NCI-H146 treated with DMSO at 0.1 percent for 48 hours (cell line): ENCODE measurements at regions not wholly inside any gene's neighbourhood (a gene's known extent, or its start where the extent isn't known, plus 50 kb on each side); places are given as distances from the start of the nearest gene placed in this dataset.

Experiments used
- DNase-seq: peaks from one replicate; lab custom pipeline; 2025; ENCODE audit not compliant: unreplicated experiment; lab: John Stamatoyannopoulos, UW

DNA sequence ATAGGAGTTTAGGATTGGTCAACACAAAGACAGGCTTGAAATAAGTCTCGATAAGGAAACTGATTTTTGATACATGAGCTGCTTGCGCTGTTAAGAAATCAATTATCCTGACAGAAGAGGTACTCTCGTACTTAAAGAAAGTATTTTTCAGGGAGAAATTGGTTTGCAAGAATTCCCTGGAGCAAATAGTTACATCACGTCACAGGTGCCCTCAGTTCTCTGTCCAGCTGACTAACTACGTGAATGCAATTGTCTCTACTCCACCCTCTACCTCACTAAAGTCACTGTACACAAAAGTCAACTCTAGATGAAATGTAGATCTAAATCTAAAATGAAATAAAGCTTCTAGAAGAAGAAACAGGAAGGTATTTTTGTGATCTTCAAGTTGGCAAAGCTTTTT, 130.6 kb upstream of the KCNJ16 start:
- DNase-seq = no peak

GRCh38 chr17:69945698-69946185, 129.3 kb upstream of the KCNJ16 start:
- DNase-seq = no peak

GRCh38 chr17:69947027-69947759, 127.8 kb upstream of the KCNJ16 start:
- no peak for DNase-seq

- no peak for DNase-seq
These were observed 126.6 kb upstream of the KCNJ16 start for GRCh38 chr17:69948406-69948805.

DNA sequence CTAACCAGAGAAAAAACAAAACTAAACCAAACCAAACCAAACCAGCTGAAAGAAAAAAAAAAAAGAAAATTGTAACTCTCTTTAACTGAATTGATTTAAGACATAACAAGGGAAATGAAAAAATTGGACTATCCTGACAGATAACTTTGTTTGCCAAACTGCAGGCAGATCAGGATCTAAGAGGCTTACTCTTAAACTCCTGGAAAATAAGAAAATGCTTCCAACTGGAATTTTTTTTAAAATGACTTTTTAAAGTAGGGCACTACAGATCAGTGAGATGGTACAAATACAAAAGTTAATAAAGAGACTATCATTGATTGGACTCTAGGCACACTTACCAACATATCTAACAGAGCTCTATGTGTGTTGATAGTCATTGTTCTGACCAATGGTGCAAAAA, 125.5 kb upstream of the KCNJ16 start:
- DNase-seq = no peak

DNA sequence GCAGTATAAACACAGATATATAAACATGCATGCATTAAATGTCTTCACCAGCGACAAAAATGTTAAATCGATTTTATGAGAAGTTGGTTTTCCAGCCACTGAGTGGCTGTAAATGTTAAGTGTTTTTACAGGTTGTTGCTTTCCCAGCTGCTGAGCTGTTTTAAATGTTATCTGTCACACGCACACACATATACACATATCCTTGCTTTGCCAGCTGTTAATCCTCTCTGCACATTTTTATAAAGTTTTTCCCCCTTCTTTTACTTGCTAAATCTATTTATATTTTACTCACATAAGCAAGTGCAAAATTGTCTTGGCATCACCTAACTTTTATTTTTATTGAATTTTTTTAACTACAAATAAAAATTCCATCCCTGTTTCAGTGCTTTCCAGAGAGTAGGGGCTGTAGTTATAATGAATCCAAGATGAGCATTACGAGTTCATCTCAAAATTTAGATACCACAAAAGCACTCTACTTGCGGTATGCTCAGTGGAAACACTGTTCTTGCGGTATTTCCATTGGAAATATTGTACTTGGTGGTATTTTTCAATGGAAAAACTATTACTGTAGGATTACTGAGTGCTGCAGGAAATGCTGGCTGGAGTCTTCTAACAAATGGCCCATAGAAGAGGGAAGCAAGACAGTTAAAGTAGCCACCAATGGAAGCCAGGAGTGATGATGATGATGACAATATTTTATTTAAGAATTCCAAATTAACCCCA, 124.9 kb upstream of the KCNJ16 start:
- DNase-seq = no peak

- no peak for DNase-seq
These were observed 124.2 kb upstream of the KCNJ16 start for GRCh38 chr17:69950701-69951418.

DNA sequence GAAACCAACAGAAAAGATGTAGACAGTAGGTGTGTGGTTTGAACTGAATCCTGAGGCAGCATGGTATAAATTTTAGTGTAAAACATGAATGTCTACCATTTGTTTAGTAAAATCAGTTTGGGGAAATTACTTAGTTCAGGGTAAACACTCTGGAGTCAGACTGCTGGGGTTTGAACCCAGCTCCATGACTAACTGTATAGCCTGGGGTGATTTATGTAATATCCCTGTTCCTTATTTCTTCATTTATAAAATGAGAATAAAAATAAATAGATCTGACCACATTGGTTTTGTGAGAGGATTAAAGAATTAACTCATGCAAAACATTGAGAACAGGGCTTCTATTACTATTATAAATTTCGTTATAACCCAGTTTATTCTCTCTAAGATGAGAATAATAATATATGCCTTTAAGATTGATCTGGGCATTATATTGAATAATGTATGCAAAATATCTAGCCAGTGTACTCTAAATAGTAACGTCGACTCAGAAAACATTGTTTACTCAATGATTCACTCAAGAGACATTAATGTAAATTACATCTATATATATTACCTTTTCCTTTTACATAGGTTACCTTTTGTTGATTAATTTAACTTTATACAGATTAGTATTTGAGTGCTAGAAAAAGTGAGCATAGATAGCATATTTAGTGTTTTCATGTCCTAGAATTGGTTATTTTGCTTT, 120.6 kb upstream of the KCNJ16 start:
- DNase-seq = no peak

GRCh38 chr17:69958063-69958462, 117.0 kb upstream of the KCNJ16 start:
- DNase-seq = no peak

DNA sequence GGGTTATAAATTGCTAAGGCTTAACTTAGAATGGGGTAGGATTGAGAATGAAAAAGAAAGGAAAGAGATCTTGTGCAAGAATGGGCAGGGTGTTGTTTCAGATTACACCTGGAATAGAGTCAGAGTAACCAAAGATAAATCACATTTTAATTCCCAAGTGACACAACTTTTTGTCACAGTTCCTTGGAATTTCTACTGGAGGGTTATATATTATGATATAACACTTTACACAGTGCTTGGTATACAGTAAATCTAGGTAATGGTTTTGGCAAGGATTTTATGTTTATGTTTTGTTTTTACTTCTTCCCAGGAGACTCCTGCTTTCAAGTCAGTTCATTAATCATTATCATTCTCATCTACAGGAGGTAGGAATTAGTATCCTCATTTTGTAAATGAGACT, 115.7 kb upstream of the KCNJ16 start:
- no peak for DNase-seq

DNA sequence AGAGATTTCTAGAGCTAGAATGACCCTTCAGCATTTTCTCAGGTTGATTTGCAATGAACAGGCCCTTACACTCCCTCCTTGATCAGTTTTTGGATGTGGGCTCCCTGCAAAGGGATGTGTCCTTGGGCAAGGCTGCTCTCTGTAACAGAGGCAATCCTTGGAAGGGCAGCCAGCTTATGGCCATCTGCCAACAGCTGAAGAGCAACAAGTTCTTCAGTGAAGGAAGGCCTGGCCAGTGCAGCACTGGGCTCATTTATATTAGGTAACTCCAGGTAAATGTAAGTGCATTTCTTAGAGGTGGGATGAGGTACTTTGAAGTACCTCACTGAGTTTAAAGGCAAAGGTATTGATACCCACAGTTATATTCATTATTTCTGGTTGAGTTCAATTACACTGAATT, 114.3 kb upstream of the KCNJ16 start:
- DNase-seq = no peak

DNA sequence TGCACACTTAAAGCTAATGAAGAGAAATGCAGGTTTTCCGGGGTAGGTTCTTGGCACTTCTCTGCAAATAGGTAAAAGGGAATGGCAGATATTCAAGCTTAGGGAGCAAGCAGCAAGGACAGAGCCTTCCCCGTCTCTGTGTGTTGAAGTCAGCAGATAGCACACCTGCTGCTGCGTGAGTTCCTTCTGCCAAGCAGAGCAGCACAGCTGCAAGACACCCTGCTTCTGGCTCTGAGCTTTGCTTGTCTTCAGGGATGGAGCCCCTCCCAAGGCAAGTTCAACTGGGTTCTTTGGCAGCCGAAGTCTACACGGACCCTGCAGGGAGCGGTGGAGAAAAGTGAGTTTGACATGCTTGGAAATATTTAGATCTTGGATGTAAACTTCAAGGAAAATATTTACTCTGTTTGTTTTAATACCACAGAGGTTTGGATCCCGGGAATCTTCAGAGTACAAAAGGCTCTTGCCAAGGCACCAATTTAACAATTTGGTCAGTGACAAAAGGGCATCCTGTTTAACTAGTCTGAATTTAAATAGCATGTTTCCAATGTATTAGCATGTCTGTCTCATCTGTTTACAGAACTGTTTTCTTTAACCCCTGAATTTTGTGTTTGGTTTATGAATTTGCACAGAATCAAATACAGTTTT, 113.4 kb upstream of the KCNJ16 start:
- no peak for DNase-seq

DNA sequence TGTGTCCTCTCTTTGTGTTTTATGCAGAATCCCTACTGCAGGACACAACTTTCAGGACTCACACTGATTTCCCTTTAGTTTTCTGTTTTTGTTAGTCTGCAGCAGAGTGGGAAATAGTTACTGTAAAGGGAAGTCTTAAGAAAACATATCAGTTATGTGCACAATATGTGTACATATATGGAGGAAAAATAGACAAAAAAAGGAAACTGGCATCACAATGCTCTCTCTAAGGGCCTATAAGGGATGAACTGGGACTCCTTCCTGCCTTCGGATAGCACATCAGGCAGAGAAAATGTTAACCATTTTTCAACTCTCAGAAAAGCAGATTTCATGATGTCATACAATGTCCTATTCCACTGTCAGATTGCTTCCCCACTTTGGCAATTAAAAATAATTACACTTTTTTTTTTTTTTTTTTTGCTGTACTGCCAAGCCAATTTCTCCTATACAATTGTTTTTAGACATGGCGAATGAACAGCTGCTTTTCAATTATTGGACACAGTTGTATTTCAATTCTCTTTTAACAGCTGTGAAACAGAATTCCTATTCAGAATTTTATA, 112.5 kb upstream of the KCNJ16 start:
- DNase-seq = no peak

- DNase-seq = no peak
These were observed 107.1 kb upstream of the KCNJ16 start for GRCh38 chr17:69967910-69968411.

DNA sequence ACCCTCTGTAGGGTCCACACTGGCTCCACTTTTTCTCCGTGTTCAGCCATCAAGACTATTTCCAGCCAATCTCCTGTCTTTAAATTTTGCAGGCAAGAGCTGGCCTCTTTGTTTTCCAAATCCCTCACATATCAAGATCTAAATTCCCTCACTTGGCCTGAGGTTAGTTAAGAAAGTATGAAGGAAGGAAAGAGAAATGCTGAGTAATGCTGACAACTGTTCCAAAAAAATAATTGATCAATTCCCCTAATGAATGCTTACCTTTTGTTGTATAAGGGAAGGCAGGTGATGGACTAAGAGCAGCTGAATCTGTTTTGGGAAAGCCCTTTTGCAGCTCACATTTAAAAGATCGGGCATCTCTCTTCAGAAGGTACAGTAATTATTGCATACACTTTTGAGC, 105.1 kb upstream of the KCNJ16 start:
- no peak for DNase-seq

GRCh38 chr17:69972251-69972650, 102.8 kb upstream of the KCNJ16 start:
- no peak for DNase-seq

DNA sequence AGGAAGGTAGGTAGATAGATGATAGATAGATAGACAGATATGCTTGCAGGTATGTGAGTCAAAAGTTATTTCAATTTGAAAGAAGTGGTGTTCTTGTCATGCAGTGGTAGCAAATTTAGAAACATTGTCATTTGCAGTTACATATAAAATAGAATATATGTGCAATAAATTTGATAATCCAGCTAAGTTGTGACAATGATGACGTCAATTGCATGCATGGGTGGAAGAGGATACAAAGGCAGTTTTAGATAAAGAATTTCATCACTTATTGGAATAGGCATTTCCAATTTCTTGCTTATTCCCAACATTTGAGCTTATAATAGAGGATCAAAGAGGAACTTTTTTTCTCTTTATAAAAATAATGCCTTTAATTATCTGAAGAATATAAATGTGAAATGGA, 99.2 kb upstream of the KCNJ16 start:
- no peak for DNase-seq

- DNase-seq = no peak
These were observed 96.9 kb upstream of the KCNJ16 start for GRCh38 chr17:69978056-69978646.

DNA sequence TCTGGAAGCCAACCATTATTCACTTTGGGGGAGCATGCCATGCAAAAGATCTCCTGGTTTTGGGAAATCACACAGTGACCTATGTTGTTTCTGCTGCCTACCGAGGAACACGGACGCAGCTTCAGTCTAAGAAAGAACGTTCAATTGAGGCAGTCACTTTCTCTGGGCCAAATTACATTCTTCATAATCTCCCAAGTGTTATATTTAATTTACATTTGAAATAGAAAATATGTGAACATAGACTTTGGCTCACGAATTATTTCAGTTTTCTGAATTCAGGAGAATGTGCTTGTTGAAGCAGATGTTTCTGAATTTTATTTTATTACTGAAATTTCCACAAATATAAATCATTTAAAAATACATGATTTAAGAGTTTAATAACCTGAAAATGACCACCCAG, 93.6 kb upstream of the KCNJ16 start:
- no peak for DNase-seq

DNA sequence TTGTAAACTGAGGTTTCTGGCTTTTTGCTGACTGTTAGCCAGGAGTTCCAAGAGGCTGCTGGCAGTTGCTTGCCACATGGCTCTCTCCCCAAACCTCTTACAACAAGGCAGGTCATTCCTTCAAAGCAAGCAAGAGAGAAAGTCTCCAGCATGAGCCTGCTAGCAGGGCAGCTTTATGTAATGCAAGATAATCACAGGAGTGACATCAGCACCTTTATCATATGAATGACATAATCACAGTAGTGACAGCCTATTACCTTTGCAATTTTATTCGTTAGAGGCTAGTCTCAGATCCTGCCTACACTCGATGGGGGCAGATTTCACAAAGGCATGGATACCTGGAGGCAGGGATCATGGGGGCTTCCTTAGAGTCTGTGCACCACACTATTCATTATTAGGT, 79.5 kb upstream of the KCNJ16 start:
- DNase-seq = no peak
